ENCODE measurements at regions not wholly inside any gene's neighbourhood (a gene's known extent, or its start where the extent isn't known, plus 50 kb on each side); places are given as distances from the start of the nearest gene placed in this dataset.

DNA sequence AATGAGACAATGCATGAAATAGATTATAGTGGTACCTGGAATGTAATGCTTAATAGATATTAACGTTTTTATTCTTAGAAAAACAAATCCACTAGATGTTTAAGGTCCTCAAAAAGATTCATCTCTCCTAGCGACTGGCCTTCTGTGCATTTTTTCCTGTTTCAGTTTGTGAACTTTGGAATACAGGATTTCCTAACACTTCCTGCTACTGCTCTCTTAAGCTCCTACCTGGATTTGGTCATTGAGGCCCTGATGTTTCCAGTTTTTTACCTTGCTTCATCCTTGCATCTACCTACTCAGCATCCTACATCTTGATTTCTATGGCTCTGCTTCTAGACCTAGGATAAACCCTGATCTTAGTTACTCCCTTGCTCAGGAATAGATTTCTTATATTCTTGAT, 188.4 kb downstream of the ABCC12 start:
- DNase-seq = no peak

DNA sequence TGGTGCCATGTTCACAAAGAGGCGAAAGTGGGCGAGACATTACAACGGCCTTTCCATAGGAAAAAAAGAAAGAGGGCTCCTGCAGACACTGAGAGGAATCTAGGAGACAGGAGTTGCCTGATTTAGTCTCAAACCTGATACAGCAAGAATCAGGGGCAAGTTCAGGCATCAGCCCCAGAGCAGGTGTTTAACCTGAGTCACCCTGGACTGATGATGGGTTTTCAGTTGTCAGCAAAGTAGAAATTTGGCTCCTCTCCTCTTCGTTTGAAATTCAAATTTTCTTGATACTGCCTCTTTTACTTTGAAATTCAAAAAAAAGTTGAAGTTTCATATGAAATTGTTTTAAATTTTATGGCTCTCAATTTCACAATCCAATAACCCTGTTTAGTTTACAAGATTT, 189.5 kb downstream of the ABCC12 start:
- DNase-seq = no peak

DNA sequence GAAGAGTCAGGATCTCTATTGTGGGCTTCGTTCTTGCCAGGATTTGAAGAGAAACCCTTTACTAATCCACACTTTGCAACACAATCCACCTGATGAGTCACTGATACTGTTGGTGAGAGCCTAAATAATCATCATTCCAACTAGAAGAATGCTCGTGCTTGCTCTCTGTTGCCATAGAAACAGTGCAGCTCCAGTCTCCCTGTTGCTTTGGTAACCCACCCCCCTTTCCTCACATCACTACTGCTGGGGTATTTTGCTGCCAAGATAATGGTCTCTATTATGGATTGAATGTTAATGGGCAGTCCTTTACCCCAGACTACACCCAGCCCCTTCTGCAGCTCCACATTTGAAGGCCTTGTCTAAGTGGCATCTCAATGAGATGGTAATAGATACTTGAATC, 190.4 kb downstream of the ABCC12 start:
- no peak for DNase-seq

- no peak for DNase-seq
These were observed 197.1 kb downstream of the ABCC12 start for GRCh38 chr16:47958726-47959125.

DNA sequence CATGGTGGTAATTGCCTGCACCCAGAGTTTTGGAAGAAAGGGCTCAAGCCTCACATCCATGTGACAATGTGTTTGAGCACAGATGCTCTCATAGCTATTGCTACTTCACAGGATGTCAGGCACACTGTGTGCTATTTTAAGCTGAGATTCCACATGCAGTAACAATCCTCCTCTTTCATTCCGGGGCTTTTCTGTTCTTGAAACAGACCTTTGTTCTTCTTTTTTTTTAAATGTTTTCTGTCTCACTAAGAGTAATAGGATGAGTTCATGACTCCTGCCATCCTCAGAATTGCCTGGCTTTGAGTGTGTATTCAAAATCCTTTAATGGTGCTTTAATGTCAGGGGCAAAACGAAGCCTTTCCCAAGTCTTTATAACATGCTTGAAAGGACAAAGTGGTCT, 198.9 kb downstream of the ABCC12 start:
- no peak for DNase-seq

DNA sequence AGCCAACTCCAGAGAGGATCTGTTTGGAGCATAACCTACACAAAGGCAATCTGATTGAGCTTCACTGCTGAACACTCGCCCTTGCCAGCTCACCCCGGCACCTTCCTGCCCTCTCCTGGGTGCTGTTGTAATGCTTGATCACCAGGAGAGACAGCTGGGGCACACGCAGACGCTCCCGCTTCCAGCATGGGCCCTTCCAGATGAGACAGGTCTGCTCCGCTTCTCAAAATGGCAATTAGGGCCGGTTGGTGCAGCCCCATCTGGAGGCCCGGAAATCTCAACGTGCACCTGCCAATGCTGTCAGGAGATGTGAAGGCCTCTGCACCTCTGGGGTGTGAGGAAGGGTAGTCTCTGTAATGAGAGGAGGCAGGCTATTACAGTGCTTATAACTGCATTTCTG, 206.1 kb downstream of the ABCC12 start:
- no peak for DNase-seq

DNA sequence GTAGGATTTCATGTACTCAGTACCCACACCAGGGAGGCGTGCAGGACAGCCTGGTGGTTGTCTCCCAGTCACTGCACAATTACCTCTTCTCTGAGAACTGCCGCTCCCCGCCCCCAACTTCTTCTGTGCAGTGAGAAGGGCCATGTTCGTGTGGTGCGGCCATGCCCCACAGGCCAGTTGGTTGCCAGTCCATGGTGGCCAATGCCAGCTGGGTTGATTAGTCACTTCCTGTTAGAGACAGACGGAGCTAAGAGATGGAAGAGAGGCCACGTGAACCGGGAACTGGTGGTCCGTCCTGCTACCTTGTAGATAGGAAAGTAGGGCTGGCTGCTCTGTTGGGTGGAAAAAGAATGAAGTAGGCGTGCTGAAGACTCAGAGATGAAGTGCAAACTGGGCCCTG, 206.5 kb downstream of the ABCC12 start:
- DNase-seq = no peak

GRCh38 chr16:47947723-47948122, 208.1 kb downstream of the ABCC12 start:
- DNase-seq = no peak

DNA sequence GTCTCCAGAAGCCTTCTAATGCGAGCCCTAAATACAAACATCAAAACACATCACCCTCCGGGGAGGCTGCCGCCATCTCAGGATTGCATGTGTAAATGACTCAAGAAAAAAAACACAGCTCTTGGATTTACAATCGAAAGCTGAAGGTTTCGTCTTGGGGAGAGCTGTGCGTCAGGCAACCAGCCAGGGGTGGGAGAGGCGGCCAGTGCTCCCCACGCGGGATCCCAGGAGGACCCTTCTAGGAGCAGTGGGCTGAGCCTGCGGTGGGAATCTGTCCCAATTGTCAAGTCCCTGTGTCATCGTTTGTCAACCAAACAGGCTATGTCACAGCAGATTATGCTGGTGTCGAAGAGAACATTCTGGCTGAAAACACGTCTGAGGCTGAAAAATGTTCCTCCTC, 209.7 kb downstream of the ABCC12 start:
- DNase-seq = no peak

DNA sequence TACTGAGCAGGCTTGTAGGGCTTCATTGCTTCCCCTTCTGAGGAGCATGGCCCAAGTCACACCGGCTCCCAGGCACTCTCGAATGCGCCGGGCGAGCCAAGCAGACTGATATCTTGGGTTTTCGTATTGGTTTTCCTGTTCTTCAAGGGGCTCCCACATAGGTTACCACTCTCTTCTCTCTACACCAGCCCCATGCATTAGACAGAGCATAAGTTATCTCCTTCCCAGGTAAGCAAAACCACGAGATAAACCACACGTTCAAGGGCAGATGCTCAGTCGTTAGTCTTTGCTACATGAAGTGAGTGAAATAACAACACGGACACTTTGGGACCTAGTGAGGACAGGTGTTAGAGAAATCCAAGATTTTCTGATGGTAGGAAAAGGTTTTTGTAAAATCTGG, 211.2 kb downstream of the ABCC12 start:
- DNase-seq = no peak

- no peak for DNase-seq
These were observed 212.6 kb downstream of the ABCC12 start for GRCh38 chr16:47943235-47943634.

GRCh38 chr16:47940466-47940865, 215.3 kb downstream of the ABCC12 start:
- no peak for DNase-seq

DNA sequence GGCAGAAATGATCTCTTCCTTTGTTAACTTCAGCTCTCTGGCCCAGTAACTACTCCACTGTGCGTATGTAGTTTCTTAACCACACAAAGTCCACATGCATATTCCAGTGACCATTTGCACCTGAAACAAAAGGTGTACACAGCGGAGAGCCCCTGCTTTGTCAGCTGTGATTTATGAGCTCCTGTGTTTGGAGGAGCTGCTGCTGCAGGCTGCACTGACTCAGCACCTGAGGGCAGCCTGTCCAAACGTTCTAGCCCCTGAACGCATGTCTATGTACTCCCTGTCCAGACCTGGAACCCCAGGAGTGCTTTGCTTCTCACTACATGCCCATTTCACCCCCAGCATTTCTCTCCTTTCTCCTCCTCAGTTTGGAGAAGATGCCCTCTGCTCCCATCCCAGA, 216.1 kb downstream of the ABCC12 start:
- no peak for DNase-seq

- no peak for DNase-seq
These were observed 217.5 kb downstream of the ABCC12 start for GRCh38 chr16:47938272-47938671.

DNA sequence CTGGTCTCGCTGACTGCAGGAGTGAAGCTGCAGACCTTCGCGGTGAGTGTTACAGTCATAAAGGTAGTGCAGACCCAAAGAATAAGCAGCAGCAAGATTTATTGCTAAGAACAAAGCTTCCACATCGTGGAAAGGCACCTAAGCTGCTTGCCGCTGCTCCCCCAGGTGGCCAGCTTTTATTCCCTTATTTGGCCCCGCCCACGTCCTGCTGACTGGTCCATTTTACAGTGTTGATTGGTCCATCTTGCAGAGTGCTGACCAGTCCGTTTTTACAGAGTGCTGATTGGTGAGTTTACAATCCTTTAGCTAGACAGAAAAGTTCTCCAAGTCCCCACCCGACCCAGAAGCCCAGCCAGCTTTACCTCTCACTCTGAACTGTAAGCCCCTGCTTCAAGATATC, 227.8 kb downstream of the ABCC12 start:
- no peak for DNase-seq

DNA sequence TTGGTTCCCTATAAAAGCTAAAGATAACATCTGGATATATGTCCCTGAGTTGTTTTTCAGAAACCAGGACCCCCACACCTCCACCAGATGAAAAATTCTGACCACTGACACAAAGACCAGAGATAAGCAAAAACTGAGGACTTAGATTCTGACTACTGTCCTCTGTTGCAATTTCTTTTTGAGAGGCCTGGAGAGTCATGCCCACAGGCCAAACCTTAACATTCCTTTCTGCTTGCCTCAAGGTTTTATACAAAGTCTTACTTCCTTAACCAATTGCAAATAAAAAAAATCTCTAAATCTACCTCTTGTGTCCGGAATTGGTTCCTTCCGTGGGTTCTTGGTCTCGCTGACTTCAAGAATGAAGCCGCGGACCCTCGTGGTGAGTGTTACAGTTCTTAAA, 228.5 kb downstream of the ABCC12 start:
- DNase-seq = no peak

DNA sequence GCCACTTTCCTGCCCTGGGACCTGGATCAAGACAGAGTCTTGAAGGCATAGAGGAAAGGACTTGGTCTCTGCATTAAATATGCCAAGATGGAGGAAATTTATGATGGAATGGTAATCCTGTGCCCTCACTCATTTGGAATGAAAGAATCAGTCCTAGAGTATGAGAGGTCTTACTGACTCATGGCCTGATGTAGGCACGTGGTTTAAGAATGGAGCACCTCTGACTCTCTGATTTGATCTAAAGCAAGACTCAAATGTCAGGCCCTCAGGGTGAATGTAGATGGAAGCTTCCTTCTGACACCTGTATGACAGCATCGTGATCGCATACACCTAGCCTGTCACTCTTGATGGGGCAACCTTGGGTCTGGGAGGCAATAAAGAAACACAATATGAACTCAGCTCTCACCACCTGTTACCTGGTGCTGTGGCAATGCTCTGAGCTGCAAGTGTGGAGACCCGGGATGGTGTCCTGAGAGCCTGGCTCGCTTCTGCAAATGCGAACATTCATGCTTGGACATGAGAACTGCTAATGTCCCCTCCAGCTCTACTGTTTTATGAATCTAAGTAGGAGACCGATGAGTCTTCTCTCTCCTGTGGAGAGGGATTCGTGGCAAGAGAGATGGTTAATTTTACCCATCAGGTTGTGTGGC, 229.9 kb downstream of the ABCC12 start:
- DNase-seq = no peak

- DNase-seq = no peak
These were observed 230.8 kb downstream of the ABCC12 start for GRCh38 chr16:47924950-47925349.

DNA sequence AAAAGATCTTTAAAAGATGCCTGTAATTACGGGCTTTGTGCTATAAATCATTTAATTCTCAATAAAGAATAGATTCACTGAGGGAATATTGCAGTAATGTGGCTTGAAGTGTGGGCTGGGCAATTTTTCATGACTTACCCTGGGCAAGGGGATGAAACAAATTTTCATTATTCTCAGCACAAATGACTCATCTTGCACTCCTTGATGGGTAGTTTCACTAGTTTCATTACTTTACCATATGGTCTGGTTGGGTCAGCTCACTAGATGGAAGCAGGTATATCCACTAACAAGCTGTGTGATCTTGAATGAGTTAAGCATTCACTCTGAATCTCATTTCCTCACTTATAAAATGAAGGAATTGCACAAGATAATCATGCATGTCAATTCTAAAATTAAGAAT, 234.3 kb downstream of the ABCC12 start:
- DNase-seq = no peak

GRCh38 chr16:47920709-47921108, 235.1 kb downstream of the ABCC12 start:
- DNase-seq = no peak

GRCh38 chr16:47917118-47917517, 238.7 kb downstream of the ABCC12 start:
- no peak for DNase-seq

- DNase-seq = no peak
These were observed 239.5 kb downstream of the ABCC12 start for GRCh38 chr16:47916266-47916665.

DNA sequence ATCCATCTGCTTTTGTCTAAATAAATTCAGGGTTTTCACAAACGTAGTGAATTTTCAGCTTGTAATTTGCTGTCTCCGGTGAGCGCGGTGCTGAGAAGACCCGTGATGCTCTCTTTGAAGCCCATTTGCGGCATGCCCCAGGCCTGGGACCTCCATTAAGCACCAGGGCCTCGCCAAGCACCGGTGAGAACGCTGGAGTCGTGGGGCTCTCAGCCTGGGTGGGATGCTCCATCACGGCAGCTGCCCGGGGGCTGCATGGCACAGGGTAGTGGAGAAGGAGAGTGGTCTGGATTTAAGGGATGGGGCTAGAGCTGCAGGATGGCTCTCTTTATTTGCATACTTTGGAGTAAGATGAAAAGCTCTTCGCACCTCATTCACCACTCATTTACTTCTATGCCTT, 248.7 kb downstream of the ABCC12 start:
- DNase-seq = no peak

DNA sequence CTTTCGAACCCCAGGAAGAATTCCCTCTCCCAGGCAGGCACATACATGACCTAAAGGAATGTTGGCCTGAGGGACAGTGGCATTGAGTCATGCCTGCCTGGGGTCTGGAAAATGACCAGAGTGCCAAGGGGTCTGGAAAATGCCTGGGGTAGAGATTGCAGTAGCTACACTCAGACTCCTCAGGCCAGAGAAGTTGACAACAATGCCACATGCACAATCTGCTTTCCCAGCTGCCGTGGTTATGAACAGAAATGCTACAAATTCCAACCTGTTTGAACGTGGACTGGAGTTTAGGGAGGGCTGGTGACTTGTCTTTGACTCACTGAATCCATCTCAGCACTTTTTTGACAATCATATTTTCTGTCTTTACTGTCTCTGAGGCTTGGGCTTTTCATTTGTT, 250.0 kb downstream of the ABCC12 start:
- no peak for DNase-seq

- DNase-seq = no peak
These were observed 251.1 kb downstream of the ABCC12 start for GRCh38 chr16:47904691-47905090.

DNA sequence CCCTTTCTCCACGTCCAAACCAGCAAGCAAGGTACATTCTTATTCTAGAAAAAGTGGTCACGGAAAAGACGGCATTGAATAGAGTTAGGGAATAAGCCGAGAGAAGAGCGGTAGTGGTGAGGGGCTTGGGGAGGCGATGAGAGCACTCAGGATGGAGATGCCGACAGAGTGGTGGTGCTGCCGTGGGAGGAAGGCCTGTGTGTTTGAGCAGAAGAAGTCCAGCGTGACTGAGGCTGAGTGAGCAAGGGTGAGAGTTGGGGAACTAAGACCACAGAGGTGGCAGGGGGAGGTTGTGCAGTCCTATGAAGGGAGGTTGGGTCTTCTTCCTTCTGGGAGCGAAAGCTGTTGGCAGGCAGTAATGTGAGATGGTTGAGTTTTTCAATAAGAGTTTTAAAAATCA, 252.3 kb downstream of the ABCC12 start:
- no peak for DNase-seq

Data from activated CD8-positive, alpha-beta memory T cell treated with anti-CD3 and anti-CD28 coated beads for 24 hours (primary cell).